ENCODE measurements at regions not wholly inside any gene's neighbourhood (a gene's known extent, or its start where the extent isn't known, plus 50 kb on each side); places are given as distances from the start of the nearest gene placed in this dataset.

- no peak for DNase-seq
Observed at GRCh38 chr2:201969241-201969937, 64.3 kb upstream of the FZD7 start.

- DNase-seq = no peak
Observed at GRCh38 chr2:201969938-201970785, 63.5 kb upstream of the FZD7 start.

DNA sequence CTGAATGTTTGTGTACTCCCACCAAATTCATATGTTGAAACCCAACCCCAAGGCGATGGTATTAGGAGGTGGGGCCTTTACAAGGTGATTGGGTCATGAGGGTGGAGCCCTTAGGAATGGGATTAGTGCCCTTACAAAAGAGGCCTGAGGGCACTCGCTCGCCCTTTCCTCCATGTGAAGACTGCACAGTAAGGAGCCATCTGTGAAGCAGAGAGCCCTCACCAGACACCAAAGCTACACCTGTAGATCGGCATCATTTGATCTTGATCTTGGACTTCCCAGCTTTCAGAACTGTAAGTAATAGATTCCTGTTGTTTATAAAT is 62.9 kb upstream of the FZD7 start:
- DNase-seq = no peak

- no peak for DNase-seq
Observed at GRCh38 chr2:201971531-201972228, 62.0 kb upstream of the FZD7 start.

DNA sequence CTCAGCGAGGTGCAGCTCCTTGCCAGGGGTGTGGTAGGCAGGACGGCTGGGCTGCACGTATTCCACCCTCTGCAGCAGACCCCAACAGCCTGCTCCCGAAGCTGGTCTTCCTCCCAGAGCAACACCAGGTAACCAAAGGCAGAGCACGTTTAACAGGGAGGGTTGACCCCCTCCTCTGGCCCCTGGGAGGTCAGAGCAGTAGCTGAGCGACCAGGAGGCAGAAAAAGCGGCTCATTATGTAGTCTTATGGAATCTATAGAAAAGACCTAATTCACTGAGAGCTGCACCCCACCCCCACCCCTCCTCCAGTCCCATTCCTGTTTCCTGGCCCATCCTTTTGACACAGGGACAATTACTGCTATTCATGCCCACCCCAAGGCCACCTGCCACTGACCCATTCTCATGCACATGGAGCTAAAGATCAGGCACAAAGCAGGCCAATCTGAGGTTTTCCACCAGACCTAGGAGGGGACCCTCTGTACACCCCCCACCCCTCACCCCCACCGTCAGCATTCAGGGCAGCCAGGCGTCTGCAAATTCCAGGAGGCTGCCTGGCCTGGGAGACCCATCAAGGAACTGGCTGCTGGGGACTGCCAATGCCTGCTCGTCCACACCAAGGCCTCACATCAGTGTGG is 60.9 kb upstream of the FZD7 start:
- DNase-seq = no peak

GRCh38 chr2:201973305-201973928 is 60.2 kb upstream of the FZD7 start:
- DNase-seq = no peak

- no peak for DNase-seq
Observed at GRCh38 chr2:201974171-201975100, 59.2 kb upstream of the FZD7 start.

DNA sequence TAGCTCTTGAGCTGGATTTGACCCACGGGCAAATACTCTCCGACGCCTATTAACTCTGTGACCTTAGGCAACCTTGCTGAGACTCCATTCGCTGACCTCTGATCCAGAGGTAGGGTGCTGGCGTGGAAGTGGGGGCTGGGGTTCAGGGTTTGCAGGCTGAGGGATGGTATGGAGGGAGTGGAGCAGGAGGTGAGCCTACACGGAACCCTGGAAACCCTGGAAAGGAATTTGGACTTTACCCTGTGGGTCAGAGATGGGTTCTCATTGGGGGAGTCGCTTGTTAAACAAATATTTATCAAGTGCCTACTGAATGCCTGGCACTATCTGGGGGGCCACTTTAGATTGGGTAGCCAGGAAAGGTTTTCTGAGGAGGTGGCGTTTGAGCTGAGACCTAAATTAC is 58.2 kb upstream of the FZD7 start:
- no peak for DNase-seq

- DNase-seq = no peak
Observed at GRCh38 chr2:201975964-201976612, 57.6 kb upstream of the FZD7 start.

- no peak for DNase-seq
Observed at GRCh38 chr2:201977651-201978050, 56.0 kb upstream of the FZD7 start.

DNA sequence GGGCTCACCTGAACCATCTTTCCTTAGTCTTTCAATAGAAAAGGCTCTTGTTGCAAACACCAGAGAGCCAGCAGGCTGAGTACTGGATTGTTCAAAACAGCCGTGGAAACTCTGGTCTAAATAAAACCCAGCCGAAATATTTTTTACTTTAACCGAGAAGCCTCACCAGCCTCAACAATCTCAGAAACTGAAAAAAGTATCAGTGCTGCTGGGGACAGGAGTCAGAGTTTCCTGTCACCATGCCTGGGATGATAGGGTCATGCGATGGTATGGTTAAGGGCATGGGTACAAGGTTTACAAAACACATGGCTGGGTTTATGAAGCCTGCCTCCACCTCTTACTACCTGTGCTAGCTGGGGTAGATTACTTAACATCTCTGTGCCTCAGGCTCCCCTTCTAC is 55.3 kb upstream of the FZD7 start:
- DNase-seq = no peak

- DNase-seq = no peak
Observed at GRCh38 chr2:201978986-201979385, 54.7 kb upstream of the FZD7 start.

- no peak for DNase-seq
Observed at GRCh38 chr2:201980389-201980821, 53.2 kb upstream of the FZD7 start.

DNA sequence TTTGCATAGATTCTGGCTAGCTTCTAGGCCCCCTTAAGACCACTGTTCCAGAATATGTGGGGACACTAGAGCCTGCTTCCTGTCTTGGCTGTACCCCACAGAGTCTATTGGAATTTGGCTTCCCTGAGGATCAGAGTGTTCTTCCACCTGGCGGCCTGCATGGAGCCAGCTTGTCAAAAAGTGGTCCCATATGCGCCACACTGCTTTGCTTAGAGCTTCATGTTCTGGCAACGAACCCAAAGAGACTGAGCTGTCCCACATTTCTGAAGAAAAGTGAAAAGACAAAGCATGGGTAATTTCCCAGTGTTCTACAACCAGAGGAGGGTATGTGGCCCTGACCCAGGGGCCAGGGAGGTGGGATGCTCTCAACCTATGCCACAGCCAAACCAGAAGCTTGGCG is 52.7 kb upstream of the FZD7 start:
- DNase-seq = no peak

DNA sequence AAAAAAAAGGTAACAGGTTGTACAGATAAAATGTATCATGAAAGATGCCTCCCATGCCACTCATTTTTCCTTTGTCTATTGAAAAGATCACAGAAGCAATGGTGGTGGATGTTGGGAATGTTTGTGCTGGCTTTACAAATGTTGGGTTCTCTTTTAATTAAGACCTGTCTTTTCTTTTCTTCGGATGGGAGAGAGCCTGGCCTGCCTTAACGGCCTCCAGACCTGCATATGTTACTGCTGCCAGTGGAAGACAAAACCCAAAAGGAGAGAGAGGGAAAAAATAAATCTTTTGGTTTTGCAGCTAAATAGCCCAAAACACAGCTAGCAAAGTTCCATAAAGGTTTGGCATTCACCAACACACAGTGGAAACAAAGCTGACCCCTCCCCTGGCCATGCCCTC is 50.5 kb upstream of the FZD7 start:
- DNase-seq = no peak

DNA sequence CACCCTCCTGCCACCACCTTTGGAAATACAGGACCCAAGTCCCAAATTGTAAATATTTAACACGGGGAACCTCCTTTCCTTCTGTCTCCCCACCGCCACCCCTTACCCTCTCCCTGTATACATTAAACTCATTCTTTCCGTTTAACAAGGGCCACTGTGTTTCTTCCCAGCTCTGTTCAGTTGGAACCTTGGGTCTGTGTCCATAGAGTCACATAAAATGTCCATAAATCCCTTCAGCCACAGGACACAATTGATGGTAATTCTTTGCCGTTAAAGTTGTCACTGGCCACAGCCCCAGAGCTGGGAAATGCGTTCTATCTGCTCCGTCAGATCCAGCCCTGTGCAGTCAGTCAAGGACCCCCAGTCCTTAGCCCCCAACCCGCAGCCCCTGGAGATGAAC is 49.9 kb upstream of the FZD7 start:
- DNase-seq = no peak

All from NCI-H526 treated with DMSO at 0.1 percent for 48 hours (cell line).